Right cardiac atrium (tissue), 5 donors: ENCODE measurements at regions not wholly inside any gene's neighbourhood (a gene's known extent, or its start where the extent isn't known, plus 50 kb on each side); places are given as distances from the start of the nearest gene placed in this dataset.

Experiments
- ATAC-seq, 2 donors: fragments of 200-7000 bp; cut with Tn5 transposase; one replicate each; pipeline versions ENCODE4 v1.8.0 to v1.9.1; 2020; ENCODE audit warnings: moderate library complexity in 2 of 2, mild to moderate bottlenecking in 1 of 2
- DNase-seq, 3 donors: peaks; one replicate each; pipeline ENCODE4 v3.0.0-alpha.2; 2020
- H3K27ac ChIP-seq: one replicate; pipeline ENCODE4 v1.5.1; 2013; ENCODE audit warnings: mild to moderate bottlenecking, low read length, control low read depth, moderate library complexity
- H3K27me3 ChIP-seq: one replicate; pipeline ENCODE4 v1.6.1; 2013; ENCODE audit not compliant: control insufficient read depth, insufficient read depth
- H3K4me1 ChIP-seq: one replicate; pipeline ENCODE4 v1.6.1; 2013; ENCODE audit warnings: low read length; ENCODE audit not compliant: control insufficient read depth, insufficient read depth
- H3K4me3 ChIP-seq: one replicate; pipeline ENCODE4 v1.5.1; 2013; ENCODE audit warnings: low read length, control low read depth
- H3K9me3 ChIP-seq: one replicate; pipeline ENCODE4 v1.6.1; 2013; ENCODE audit warnings: low read length; ENCODE audit not compliant: control insufficient read depth
- WGBS: extraction: QIAGEN DNeasy Blood & Tissue Kit; methylation state at CpG from one replicate; pipeline ENCODE4 v1.1.7; 2013; 5-methylcytosine and 5-hydroxymethylcytosine counted together
- intact Hi-C, 4 donors: fragments of 100-400 bp; cut with DNase I; formaldehyde crosslinking; loops; one replicate each; pipeline versions ENCODE4 v1.11.0 to v1.14.0; 2022 to 2023
- donor health status: healthy with polysubstance abuse.
- donor health status: DM: no; HTN: yes; CAD: no.
- donor health status: DM: no; HTN: no; CAD: no.
- donor health status: DM: no; HTN: yes; CAD: no; lungs with severe emphysema.
- donor health status: DM: yes; HTN: yes; CAD: no.

DNA sequence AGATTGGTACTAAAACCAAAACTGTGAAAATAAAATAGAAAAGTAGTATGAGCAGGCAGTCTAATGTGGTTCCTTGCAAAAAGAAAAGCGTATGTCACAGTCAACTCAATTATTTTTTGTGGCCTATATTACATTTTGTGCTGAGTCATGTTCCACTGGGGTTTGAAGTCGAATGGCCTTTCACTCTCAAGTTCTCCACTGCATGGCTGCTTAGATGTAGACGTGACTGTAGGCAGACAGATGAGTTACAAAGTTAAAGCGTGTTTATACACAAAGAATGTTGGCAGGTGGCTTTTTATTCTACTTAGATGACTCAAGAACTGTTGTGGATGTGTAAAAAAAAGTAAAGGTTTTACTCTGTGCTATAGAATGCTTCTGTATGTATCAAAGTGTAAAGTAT lies 133.9 kb downstream of the SLITRK6 start:
- WGBS = 66% methylated on average over 4 of the region's 4 CpGs

DNA sequence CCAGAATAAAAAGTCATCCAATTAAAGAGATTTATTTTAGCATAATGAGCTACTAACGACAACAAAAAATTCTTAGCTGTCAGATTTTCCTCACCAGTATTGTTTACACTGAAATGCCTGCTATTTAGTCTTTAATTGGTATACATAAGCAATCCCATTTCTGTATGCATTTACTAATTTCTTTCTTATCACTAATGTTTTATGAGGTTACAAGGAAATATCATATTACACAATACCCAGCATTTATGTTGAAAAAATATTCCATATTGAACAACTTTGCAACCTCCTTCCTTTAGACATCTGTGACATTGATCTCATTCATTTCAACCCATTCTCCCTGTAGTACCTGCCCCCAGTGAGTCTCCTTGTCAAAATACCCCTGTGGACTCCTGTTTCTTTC lies 135.4 kb downstream of the SLITRK6 start:
- Histone ChIP-seq H3K4me3 (no peak overlapping the region), H3K4me1 (no peaks in the 10 kb centered on the region), H3K27ac (no peak overlapping the region), H3K9me3 (no peaks in the 10 kb centered on the region), H3K27me3 (no peaks in the 10 kb centered on the region)
- 84% methylated on average over 1 of the region's 1 CpG for WGBS
- intact Hi-C loops = no loop called here
- DNase-seq (no peak), ATAC-seq (no peak)

More for the DNA sequence above, 133.9 kb downstream of the SLITRK6 start:
- intact Hi-C loops = no loop called here
- Histone ChIP-seq H3K27ac (no peak overlapping the region), H3K27me3 (no peaks in the 10 kb centered on the region), H3K4me3 (no peak overlapping the region), H3K4me1 (no peaks in the 10 kb centered on the region), H3K9me3 (no peaks in the 10 kb centered on the region)
- ATAC-seq (no peak), DNase-seq (no peak)

DNA sequence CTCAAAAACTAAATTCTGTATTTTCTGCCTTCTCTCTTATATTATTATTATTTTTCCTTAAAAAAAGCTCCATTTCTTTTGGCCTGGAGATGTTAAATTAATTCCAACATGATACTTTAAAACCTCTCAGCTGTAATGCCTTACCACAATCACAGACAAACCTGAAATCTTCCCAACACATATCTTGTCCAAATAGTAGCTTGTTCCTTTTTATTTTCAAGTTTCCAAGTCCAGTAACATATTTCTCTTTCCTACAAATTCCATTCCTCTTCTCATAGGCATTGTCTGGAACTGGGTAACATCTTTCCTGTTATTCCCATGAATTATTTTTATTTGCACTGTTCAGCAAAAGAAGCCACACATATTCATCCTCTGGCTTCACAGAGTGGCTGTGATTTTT lies 137.0 kb downstream of the SLITRK6 start:
- no peak for ATAC-seq

DNA sequence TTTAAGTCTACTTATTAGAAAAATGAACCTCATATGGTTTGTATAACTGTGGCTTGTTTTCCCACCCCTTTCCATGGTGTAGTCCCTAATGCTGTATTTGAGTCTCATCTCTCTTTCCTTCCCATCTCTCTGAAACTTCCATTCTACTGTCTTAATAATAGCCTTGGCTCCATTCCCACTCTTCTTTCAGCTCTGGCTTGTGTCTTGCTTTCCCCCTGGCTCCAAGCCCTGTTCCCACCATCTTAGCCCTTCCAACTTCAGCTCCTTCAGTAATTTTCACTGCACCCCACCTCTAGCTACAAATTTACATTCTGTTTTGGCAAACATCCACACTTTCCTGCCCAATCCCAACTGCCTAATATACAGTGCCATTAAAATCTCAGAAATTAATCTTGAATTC lies 137.5 kb downstream of the SLITRK6 start:
- no peaks in the 10 kb centered on the region for H3K9me3 ChIP-seq
- DNase-seq (no peak), ATAC-seq (no peak)
- no peaks in the 10 kb centered on the region for H3K27me3 ChIP-seq
- intact Hi-C loops = no loop called here
- H3K4me1 ChIP-seq = no peaks in the 10 kb centered on the region
- H3K4me3 ChIP-seq = no peak overlapping the region
- no peak overlapping the region for H3K27ac ChIP-seq

More for the DNA sequence above, 137.0 kb downstream of the SLITRK6 start:
- no peak for DNase-seq
- no peaks in the 10 kb centered on the region for H3K27me3 ChIP-seq
- no peak overlapping the region for H3K4me3 ChIP-seq
- no peaks in the 10 kb centered on the region for H3K9me3 ChIP-seq
- no peaks in the 10 kb centered on the region for H3K4me1 ChIP-seq
- intact Hi-C loops = no loop called here
- H3K27ac ChIP-seq = no peak overlapping the region

DNA sequence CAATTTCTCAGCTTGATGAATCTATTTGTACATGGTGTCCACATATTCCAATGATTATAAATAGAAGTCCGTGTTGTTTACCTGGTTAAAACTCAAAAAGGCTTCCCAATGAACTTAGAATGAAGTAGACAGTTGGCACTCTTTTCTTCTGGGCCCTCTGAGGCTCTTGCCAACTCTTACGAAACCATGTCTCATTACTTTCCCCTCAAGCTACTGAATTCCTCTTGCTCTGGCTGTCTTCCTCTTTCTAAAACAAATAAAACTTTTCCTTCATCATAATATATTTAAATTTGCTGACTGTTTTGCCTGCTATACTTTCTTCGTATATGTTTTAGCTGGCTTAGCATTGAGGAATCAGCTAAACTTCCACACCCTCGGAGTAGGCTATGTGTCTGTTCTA lies 139.7 kb downstream of the SLITRK6 start:
- Histone ChIP-seq H3K9me3 (no peaks in the 10 kb centered on the region), H3K4me3 (no peak overlapping the region), H3K27me3 (no peaks in the 10 kb centered on the region), H3K27ac (no peak overlapping the region), H3K4me1 (no peaks in the 10 kb centered on the region)
- no peak for ATAC-seq
- WGBS = 76% methylated on average over 4 of the region's 4 CpGs
- intact Hi-C loops = no loop called here
- DNase-seq = no peak

DNA sequence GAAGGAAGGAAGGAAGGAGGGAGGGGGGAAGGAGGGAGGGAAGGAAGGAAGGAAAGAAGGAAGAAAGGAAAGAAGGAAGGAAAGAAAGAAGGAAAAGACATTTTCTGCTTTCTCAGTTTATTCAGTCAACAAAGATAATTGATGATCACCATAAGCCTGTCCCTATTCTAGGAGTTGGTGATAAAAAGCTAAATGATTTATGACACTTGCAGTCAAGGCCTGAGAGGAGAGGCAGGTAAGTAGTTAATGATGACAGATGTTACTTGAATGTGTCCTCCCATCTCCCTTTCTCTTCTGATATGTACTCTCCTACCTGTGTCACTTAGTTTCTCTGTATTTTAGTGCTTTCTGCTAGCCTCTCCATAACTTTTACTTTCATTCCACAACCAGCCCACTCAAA lies 141.3 kb downstream of the SLITRK6 start:
- Histone ChIP-seq H3K4me3 (no peak overlapping the region), H3K4me1 (no peaks in the 10 kb centered on the region), H3K9me3 (no peaks in the 10 kb centered on the region), H3K27ac (no peak overlapping the region), H3K27me3 (no peaks in the 10 kb centered on the region)
- intact Hi-C loops = no loop called here
- DNase-seq = no peak
- no peak for ATAC-seq

DNA sequence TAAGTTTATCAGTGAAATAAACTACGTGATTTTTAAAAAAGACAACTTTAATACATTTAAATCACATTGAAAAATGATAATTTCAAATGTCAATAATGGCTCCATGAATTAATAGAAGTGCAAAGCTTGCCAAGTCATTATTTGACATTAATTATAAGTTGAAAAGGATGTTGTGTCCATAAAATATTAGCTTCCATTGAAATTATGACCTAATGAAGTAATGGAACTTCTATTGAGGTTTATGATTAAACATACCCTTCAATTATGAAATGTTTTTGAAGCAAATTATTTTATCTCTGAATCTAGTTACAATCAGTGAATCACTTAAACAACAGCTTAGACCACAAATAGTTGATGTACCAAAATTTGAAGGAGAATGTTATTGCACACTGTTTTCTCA lies 144.2 kb downstream of the SLITRK6 start:
- DNase-seq = no peak
- WGBS = 73% methylated on average over 1 of the region's 1 CpG
- Histone ChIP-seq H3K4me1 (no peaks in the 10 kb centered on the region), H3K27ac (no peak overlapping the region), H3K4me3 (no peak overlapping the region), H3K27me3 (no peaks in the 10 kb centered on the region), H3K9me3 (no peaks in the 10 kb centered on the region)
- ATAC-seq = no peak
- intact Hi-C loops = no loop called here

DNA sequence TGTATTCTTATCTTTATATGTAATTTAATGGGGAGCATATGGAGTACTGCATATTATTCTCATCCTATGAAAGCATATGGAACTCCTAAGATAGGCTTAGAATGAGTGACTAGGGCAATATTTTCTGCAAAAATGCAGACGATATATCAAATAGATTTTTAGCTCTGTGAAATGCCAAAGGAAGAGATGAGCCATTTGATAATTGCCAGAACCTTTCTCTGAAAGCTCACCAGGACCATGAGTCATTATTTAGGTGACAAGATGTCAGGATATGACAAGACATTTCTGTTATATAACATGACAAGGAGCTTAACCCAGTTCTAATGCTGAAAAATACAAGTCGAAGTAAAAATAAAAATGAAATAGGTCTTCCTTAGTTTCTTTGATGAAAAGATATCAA lies 145.0 kb downstream of the SLITRK6 start:
- no peak overlapping the region for H3K4me3 ChIP-seq
- intact Hi-C loops = no loop called here

DNA sequence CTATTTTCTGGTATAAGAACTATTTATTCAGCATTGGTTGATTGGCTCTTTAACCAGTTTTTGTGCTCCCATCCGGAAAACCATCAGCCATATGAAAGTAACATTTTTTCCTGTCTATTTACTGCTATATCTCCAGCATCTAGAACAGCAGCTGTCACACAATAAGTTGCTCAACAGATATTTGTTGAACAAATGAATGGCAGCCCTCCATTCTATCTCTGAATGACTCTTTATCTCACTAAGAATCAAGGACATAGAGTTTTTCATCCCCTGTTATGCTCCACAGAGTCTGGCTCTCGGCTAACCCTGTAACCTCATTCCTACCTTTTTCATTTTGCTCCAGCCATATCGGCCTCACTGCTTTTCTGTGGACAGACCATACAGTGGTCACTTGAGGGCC lies 145.5 kb downstream of the SLITRK6 start:
- Histone ChIP-seq H3K4me1 (no peaks in the 10 kb centered on the region), H3K4me3 (no peak overlapping the region), H3K9me3 (no peaks in the 10 kb centered on the region), H3K27me3 (no peaks in the 10 kb centered on the region), H3K27ac (no peak overlapping the region)
- intact Hi-C loops = no loop called here
- 85% methylated on average over 3 of the region's 3 CpGs for WGBS
- DNase-seq (no peak), ATAC-seq (no peak)

More for the DNA sequence above, 145.0 kb downstream of the SLITRK6 start:
- WGBS = 52% methylated on average over 2 of the region's 2 CpGs
- no peaks in the 10 kb centered on the region for H3K4me1 ChIP-seq
- ATAC-seq = no peak
- DNase-seq = no peak
- no peaks in the 10 kb centered on the region for H3K27me3 ChIP-seq
- no peaks in the 10 kb centered on the region for H3K9me3 ChIP-seq
- no peak overlapping the region for H3K27ac ChIP-seq

DNA sequence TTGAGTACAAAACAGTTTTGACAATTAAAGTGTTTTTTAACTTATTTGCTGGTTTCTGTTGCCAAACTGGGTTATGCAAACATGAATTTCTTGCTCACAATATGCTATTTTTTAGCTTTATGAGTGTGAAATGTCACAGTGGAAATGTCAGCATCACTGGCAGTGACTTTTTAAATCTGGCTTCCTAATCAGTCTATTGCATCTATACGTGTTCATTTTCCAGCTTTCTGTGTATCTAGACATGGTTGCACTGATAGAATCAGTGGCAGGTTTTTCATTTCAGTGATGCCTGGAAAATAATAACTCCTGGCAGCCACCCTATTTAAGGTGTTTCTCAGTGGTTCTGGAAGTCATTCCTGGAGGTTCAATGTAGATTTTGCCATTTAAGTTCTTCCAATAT lies 146.7 kb downstream of the SLITRK6 start:
- 59% methylated on average over 1 of the region's 1 CpG for WGBS

DNA sequence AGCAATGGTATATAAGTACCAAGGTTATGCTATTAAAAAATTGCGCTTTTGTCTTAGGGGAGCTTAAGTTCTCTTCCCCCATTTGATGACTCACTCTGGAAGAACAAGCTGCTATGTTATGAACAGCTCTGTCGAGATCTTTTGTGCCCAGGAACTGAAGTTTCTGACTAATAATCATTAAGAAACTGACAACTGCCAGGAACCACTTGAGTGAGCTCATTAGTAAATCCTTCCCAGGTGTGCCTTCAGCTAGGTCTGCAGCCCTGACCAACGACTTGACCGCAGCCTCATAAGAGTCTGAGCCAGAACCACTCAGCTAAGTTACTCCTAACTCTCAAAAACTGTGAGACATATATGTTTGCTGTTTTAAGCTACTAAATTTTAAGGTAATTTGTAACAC lies 147.8 kb downstream of the SLITRK6 start:
- intact Hi-C loops = no loop called here
- ATAC-seq (no peak), DNase-seq (no peak)
- H3K9me3 ChIP-seq = no peaks in the 10 kb centered on the region
- 88% methylated on average over 4 of the region's 4 CpGs for WGBS
- H3K27me3 ChIP-seq = no peaks in the 10 kb centered on the region
- H3K4me1 ChIP-seq = no peaks in the 10 kb centered on the region
- H3K27ac ChIP-seq = no peak overlapping the region
- no peak overlapping the region for H3K4me3 ChIP-seq

More for the DNA sequence above, 146.7 kb downstream of the SLITRK6 start:
- DNase-seq (no peak), ATAC-seq (no peak)
- H3K27ac ChIP-seq = no peak overlapping the region
- no peaks in the 10 kb centered on the region for H3K27me3 ChIP-seq
- no peaks in the 10 kb centered on the region for H3K4me1 ChIP-seq
- no peak overlapping the region for H3K4me3 ChIP-seq
- intact Hi-C loops = no loop called here
- H3K9me3 ChIP-seq = no peaks in the 10 kb centered on the region

DNA sequence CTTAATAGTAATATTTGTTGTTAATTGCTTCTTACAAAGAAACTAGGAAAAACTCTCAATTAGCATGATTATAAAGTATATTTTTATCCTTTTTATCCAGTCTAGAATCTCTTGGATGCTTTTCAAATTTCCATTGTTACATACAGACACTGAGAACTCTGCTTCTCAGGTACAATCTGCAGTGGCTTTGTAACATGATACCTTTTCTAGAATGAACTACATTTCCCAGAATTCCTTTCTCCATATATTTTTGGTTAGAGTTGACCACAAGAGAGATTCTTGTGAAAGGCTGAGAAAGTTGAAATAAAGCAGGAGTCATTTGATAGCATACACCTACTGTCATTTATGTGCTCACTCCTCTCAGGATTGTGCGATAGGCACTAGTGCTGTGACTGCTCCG lies 148.6 kb downstream of the SLITRK6 start:
- no peaks in the 10 kb centered on the region for H3K27me3 ChIP-seq
- DNase-seq (no peak), ATAC-seq (no peak)
- intact Hi-C loops = no loop called here
- no peak overlapping the region for H3K4me3 ChIP-seq
- 96% methylated on average over 2 of the region's 2 CpGs for WGBS
- H3K4me1 ChIP-seq = no peaks in the 10 kb centered on the region
- H3K9me3 ChIP-seq = no peaks in the 10 kb centered on the region
- no peak overlapping the region for H3K27ac ChIP-seq
